Left lung (tissue), 4 donors: ENCODE measurements at regions not wholly inside any gene's neighbourhood (a gene's known extent, or its start where the extent isn't known, plus 50 kb on each side); places are given as distances from the start of the nearest gene placed in this dataset.

Experiments
- ATAC-seq: fragments of 200-7000 bp; cut with Tn5 transposase; one replicate; pipeline ENCODE4 v1.9.1; 2020; ENCODE audit warnings: moderate library complexity
- DNase-seq, 4 donors: peaks; one replicate each; pipeline ENCODE4 v3.0.0-alpha.2; 2013 to 2020
- H3K27ac ChIP-seq, 2 donors: fragments of 200-600 bp; sonication (generic) in 1 of 2; one replicate each; pipeline versions ENCODE4 v1.5.0 to v1.8.0; 2020 to 2021
- H3K27me3 ChIP-seq, 2 donors: fragments of 200-600 bp; sonication (generic) in 1 of 2; one replicate each; pipeline versions ENCODE4 v1.5.0 to v1.8.0; 2020 to 2021
- H3K36me3 ChIP-seq, 2 donors: fragments of 200-600 bp; sonication (generic) in 1 of 2; one replicate each; pipeline versions ENCODE4 v1.5.0 to v1.8.0; 2020 to 2021
- H3K4me1 ChIP-seq, 2 donors: fragments of 200-600 bp; one replicate each; pipeline ENCODE4 v1.8.0; 2021
- H3K4me3 ChIP-seq, 2 donors: fragments of 200-600 bp; sonication (generic) in 1 of 2; one replicate each; pipeline versions ENCODE4 v1.5.0 to v1.8.0; 2020 to 2021; ENCODE audit warnings: mild to moderate bottlenecking in 1 of 2
- H3K9me3 ChIP-seq, 2 donors: fragments of 200-600 bp; sonication (generic) in 1 of 2; one replicate each; pipeline versions ENCODE4 v1.5.0 to v1.8.0; 2020 to 2021
- intact Hi-C, 2 donors: fragments of 100-400 bp; cut with DNase I; formaldehyde crosslinking; loops; one replicate each; pipeline versions ENCODE4 v1.11.2 to v1.14.2; 2022
- TF ChIP-seq, protein P1 (sequence below), 2 donors: fragments of 200-600 bp; sonication (generic) in 1 of 2; IDR thresholded peaks; one replicate each; pipeline versions ENCODE4 v1.5.0 to v1.8.0; 2021; ENCODE audit warnings: antibody characterized with exemption in 2 of 2
- donor health status: DM: no; HTN: yes; CAD: no.
- donor health status: DM: no; HTN: no; CAD: no.

DNA sequence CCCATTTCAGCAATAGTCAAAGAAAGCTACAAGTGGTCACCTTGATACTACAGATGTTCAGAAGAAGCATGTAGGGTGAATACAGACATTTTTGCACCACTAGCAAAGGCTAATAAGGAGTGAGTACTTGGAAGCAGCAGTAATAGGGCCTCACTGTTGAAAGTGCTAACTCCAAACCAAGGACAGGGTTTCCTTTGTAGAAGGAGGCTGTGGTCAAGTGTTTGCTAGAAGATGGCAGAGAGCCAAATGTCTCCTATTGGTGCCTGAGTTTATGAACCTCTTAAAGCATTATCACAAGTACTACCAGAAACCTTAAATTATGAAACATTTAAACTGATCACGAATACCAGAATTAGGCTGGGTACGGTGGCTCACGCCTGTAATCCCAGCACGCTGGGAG, 308.1 kb downstream of the ZEB2 start:
- DNase-seq = no peak
- H3K4me3 ChIP-seq = no peak overlapping the region
- H3K9me3 ChIP-seq = no peaks in the 10 kb centered on the region
- H3K27ac ChIP-seq = no peak overlapping the region
- H3K27me3 ChIP-seq = no peaks in the 10 kb centered on the region
- intact Hi-C loops = no loop called here
- TF ChIP-seq, protein P1, sequence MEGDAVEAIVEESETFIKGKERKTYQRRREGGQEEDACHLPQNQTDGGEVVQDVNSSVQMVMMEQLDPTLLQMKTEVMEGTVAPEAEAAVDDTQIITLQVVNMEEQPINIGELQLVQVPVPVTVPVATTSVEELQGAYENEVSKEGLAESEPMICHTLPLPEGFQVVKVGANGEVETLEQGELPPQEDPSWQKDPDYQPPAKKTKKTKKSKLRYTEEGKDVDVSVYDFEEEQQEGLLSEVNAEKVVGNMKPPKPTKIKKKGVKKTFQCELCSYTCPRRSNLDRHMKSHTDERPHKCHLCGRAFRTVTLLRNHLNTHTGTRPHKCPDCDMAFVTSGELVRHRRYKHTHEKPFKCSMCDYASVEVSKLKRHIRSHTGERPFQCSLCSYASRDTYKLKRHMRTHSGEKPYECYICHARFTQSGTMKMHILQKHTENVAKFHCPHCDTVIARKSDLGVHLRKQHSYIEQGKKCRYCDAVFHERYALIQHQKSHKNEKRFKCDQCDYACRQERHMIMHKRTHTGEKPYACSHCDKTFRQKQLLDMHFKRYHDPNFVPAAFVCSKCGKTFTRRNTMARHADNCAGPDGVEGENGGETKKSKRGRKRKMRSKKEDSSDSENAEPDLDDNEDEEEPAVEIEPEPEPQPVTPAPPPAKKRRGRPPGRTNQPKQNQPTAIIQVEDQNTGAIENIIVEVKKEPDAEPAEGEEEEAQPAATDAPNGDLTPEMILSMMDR (IDR thresholded peaks at IDR 0.05) = no peak
- H3K36me3 ChIP-seq = peaks cover 0 to 16% of the 10 kb centered on the region in 2 donors
- peaks cover 0 to 6% of the 10 kb centered on the region in 2 donors for H3K4me1 ChIP-seq
- ATAC-seq = no peak

DNA sequence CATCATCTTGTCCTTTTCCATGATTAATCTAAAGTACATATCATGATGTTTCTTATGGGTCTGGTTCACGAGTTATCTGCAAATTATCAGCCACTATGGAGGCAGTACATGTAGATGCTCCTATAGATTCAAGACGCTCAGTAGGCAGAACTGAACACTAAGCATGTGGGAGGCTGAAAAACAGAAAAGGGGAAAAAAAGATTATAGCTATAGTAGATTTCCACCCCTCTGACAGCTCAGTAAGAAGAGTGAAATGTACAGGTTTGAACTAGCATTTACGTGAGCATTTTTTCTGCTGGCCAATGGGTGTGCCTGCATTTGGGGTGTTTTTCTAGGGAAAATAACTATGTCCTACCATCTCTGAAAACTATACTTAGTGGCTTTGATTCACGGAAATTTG, 308.9 kb downstream of the ZEB2 start:
- ATAC-seq (no peak), DNase-seq (no peak)
- Histone ChIP-seq H3K27ac (no peak overlapping the region), H3K4me1 (peaks cover 0 to 3% of the 10 kb centered on the region in 2 donors), H3K9me3 (no peaks in the 10 kb centered on the region), H3K4me3 (no peak overlapping the region), H3K36me3 (peaks cover 0 to 16% of the 10 kb centered on the region in 2 donors), H3K27me3 (no peaks in the 10 kb centered on the region)
- TF ChIP-seq, protein P1 (IDR thresholded peaks at IDR 0.05) = no peak
- intact Hi-C loops = no loop called here

DNA sequence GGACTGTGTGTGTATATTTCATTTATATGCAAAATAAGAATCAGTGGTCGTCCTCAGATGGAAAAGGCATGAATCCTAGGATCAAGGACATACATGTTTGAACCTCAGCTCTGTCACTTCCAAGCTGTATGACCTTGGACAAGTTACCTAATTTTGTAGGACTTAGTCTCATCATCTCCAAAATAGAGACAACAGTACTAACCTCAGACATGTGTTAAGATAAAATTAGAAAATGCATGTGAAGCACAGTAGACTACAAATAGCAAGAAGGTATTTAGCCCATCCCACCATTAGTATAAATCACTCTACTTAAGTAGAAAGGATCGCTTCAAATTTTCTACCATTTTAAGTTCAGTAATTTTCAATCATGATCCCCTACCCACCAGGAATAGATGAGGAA, 309.8 kb downstream of the ZEB2 start:
- Histone ChIP-seq H3K4me3 (no peak overlapping the region), H3K27me3 (no peaks in the 10 kb centered on the region), H3K27ac (no peak overlapping the region), H3K9me3 (no peaks in the 10 kb centered on the region), H3K36me3 (peaks cover 0 to 16% of the 10 kb centered on the region in 2 donors), H3K4me1 (no peaks in the 10 kb centered on the region)
- TF ChIP-seq, protein P1 (IDR thresholded peaks at IDR 0.05) = no peak
- no peak for ATAC-seq
- DNase-seq = no peak
- intact Hi-C loops = no loop called here

DNA sequence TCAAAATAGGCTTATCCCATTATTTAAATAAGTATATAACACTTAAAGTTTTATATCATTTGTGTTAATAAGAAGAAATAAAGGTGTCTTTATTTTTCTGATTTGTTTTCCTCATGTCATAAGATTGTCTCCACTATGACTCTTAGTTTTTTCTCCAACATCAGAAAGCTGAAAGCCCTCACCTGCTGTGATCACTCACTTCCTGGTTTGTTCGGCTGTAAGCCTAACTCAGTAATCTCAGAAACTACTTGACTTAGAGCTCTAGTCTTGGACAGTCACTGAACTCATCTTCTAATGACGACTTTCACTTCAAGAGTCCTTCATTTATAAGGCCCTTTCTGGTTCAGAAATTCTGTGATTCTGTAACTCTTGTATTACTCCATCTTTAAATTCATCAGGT, 311.0 kb downstream of the ZEB2 start:
- no peak for ATAC-seq
- intact Hi-C loops = no loop called here
- peaks cover 0 to 16% of the 10 kb centered on the region in 2 donors for H3K36me3 ChIP-seq
- H3K27me3 ChIP-seq = no peaks in the 10 kb centered on the region
- H3K4me3 ChIP-seq = no peak overlapping the region
- H3K4me1 ChIP-seq = no peaks in the 10 kb centered on the region
- peaks cover 0 to 3% of the 10 kb centered on the region in 2 donors for H3K9me3 ChIP-seq
- DNase-seq = no peak
- TF ChIP-seq, protein P1 (IDR thresholded peaks at IDR 0.05) = no peak
- no peak overlapping the region for H3K27ac ChIP-seq

DNA sequence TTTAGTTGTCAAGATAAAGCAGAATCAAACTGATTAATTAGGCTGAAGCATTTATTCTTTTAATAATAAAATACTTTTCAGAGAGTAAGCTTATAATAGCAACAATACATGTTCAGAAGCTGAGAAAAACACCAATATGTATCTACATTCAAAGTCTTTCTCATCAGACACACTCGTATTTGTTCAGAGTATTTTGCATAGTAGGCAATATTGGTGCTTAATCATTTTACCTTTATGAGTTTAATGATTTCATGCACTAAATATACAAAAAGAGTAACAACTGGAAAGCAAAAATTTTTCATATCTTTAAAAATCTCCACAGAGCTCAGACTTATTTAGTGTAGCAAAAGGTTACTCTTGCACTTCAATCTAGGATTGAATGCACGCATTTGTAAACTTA, 313.9 kb downstream of the ZEB2 start:
- DNase-seq = no peak
- intact Hi-C loops = no loop called here
- TF ChIP-seq, protein P1 (IDR thresholded peaks at IDR 0.05) = no peak
- no peak for ATAC-seq
- H3K4me1 ChIP-seq = no peaks in the 10 kb centered on the region
- peaks cover 0 to 16% of the 10 kb centered on the region in 2 donors for H3K36me3 ChIP-seq
- no peak overlapping the region for H3K4me3 ChIP-seq
- H3K27ac ChIP-seq = no peak overlapping the region
- no peaks in the 10 kb centered on the region for H3K27me3 ChIP-seq
- H3K9me3 ChIP-seq = peaks cover 0 to 3% of the 10 kb centered on the region in 2 donors
